ENCODE measurements at regions not wholly inside any gene's neighbourhood (a gene's known extent, or its start where the extent isn't known, plus 50 kb on each side); places are given as distances from the start of the nearest gene placed in this dataset.
"Not testable (repeated sequence)": the region's sequence is repeated elsewhere in the genome, so short reads cannot be mapped to it uniquely, and the experiment has no call there.

DNA sequence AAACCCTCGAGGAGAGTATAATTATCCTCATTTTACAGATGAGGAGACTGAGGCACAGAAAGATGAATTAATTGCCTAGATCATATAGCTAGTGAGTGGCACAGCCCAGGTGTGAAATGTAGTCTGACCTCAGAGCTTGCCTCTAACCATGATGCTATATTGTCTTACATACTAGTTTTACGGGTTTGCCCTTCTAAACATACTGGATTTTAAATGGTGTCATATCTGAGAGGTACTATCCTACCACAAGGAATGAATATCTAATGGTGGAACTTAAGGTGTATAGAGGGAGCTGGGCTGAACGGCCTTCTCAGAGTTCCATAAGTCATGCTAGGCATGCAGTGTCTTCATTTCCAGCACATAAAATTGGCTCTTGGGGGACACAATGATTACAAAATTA is 77.9 kb upstream of the EDEM3 start:
- intact Hi-C loops (cut with DNase I): no loop called here
- Histone ChIP-seq H3K27ac (no peak overlapping the region), H3K4me3 (no peak overlapping the region), H3K36me3 (peaks cover 0 to 22% of the 10 kb centered on the region in 2 donors), H3K4me1 (no peaks in the 10 kb centered on the region), H3K9me3 (no peaks in the 10 kb centered on the region), H3K27me3 (no peaks in the 10 kb centered on the region)
- DNase-seq (no peak), ATAC-seq (no peak)
- TF ChIP-seq, protein P1, sequence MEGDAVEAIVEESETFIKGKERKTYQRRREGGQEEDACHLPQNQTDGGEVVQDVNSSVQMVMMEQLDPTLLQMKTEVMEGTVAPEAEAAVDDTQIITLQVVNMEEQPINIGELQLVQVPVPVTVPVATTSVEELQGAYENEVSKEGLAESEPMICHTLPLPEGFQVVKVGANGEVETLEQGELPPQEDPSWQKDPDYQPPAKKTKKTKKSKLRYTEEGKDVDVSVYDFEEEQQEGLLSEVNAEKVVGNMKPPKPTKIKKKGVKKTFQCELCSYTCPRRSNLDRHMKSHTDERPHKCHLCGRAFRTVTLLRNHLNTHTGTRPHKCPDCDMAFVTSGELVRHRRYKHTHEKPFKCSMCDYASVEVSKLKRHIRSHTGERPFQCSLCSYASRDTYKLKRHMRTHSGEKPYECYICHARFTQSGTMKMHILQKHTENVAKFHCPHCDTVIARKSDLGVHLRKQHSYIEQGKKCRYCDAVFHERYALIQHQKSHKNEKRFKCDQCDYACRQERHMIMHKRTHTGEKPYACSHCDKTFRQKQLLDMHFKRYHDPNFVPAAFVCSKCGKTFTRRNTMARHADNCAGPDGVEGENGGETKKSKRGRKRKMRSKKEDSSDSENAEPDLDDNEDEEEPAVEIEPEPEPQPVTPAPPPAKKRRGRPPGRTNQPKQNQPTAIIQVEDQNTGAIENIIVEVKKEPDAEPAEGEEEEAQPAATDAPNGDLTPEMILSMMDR (IDR thresholded peaks at IDR 0.05): no peak

DNA sequence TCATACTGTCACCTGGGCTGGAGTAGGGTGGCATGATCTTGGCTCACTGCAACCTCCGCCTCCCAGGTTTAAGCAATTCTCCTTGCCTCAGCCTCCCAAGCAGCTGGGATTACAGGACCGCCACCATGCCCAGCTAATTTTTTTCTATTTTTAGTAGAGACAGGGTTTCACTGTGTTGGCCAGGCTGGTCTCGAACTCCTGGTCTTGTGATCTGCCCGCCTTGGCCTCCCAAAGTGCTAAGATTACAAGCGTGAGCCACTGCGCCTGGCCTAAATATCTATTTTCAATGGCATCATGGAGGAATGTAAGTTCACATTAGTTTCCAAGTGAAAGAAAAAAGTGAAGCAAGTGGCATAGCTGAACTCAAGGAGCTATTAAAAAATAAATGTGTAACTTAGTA is 74.8 kb upstream of the EDEM3 start:
- ATAC-seq; H3K9me3 ChIP-seq; intact Hi-C loops (cut with DNase I); H3K4me3 ChIP-seq; DNase-seq; H3K27me3 ChIP-seq; H3K27ac ChIP-seq: not testable (repeated sequence)
- Histone ChIP-seq H3K36me3 (peaks cover 0 to 22% of the 10 kb centered on the region in 2 donors), H3K4me1 (peaks cover 5 to 21% of the 10 kb centered on the region in 2 donors)

DNA sequence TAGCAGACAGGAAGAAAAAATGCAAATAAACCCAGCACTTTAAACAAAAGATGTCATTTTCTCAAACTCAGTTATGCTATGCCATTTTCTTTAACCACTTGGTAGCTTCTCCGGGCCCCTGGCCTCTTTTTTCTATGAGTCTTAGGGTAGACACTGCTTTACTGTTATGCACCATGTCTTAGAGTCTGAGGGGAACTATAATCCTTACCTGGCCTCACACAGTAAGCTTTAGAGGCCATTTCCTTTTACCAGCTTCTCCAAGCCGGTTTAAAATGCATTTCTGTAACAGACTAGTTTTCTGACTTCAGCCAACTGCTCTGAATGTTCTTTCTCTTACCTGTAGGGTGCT is 73.7 kb upstream of the EDEM3 start:
- no peaks in the 10 kb centered on the region for H3K27me3 ChIP-seq
- H3K4me3 ChIP-seq: no peak overlapping the region
- peaks cover 5 to 32% of the 10 kb centered on the region in 2 donors for H3K4me1 ChIP-seq
- no peak for ATAC-seq
- H3K9me3 ChIP-seq: no peaks in the 10 kb centered on the region
- TF ChIP-seq, protein P1 (IDR thresholded peaks at IDR 0.05): no peak
- intact Hi-C loops (cut with DNase I): no loop called here
- no peak for DNase-seq
- peaks cover 0 to 23% of the 10 kb centered on the region in 2 donors for H3K36me3 ChIP-seq
- no peak overlapping the region for H3K27ac ChIP-seq

DNA sequence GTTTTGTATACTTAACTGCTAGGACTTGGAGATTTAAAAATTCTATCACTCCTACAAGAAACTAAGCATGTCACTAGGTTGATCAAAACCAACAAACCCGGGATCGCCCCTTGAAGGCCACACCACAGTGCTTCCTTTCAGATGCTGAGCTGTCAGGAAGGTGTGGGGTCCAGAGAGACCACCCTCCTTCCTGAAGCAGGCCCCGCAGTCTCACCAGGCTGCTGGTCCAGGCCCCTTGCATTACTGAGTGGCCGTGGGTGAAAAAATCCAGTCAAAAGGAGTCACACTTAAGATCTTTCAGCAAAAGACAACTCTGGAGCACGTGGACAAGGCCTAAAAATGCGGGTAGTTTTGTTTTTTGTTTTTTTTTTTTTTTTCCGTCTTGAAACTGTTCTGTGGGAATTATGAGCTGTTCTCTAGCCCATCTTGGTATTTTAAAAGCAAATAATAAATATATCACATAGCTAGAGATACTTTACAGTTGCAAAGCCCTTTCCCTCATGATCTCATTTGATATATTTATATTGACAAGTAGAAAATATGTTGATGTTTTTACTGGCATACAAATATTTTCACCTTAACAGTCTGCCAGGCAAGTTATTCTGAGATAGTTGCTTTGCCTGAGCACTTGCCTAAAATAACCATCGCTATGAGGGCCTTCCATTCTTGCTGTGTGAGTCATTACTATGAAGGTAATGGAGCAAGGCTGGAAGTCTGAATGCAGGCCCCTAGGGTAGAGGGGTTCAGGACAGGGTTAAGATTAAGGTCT is 73.1 kb upstream of the EDEM3 start:
- DNase-seq (no peak), ATAC-seq (peak; percentile 80)
- TF ChIP-seq, protein P1 (IDR thresholded peaks at IDR 0.05): no peak
- Histone ChIP-seq H3K4me3 (no peak overlapping the region), H3K36me3 (peaks cover 0 to 29% of the 10 kb centered on the region in 2 donors), H3K9me3 (no peaks in the 10 kb centered on the region), H3K27ac (no peak overlapping the region), H3K27me3 (no peaks in the 10 kb centered on the region), H3K4me1 (peaks cover 5 to 37% of the 10 kb centered on the region in 2 donors)
- intact Hi-C loops (cut with DNase I): no loop called here

DNA sequence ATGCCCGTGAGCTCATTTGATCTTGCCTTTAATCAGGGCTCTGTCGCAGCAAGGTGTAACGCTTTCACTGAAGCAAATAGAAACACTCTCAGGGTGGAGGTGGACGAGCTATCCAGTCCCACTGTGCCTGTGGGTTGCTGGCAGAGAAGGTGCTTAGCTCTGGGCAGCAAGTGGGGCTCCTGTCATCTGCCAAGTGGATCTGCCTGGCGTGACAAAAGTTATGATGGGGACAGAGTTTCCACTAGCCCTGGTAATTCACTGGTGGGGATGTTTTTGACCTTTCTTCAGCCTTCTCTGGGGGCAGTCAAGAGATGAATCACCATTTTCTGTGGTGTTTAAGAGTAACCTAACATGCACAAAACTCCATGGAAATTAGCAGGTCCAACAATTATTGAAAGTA is 71.3 kb upstream of the EDEM3 start:
- DNase-seq: no peak
- Histone ChIP-seq H3K4me1 (peaks cover 5 to 38% of the 10 kb centered on the region in 2 donors), H3K27ac (peak overlapping the region in 1 of 2 donors; percentile 77), H3K9me3 (no peaks in the 10 kb centered on the region), H3K36me3 (peaks cover 0 to 40% of the 10 kb centered on the region in 2 donors), H3K27me3 (no peaks in the 10 kb centered on the region), H3K4me3 (no peak overlapping the region)
- intact Hi-C loops (cut with DNase I): no loop called here
- TF ChIP-seq, protein P1 (IDR thresholded peaks at IDR 0.05): no peak
- ATAC-seq: no peak

DNA sequence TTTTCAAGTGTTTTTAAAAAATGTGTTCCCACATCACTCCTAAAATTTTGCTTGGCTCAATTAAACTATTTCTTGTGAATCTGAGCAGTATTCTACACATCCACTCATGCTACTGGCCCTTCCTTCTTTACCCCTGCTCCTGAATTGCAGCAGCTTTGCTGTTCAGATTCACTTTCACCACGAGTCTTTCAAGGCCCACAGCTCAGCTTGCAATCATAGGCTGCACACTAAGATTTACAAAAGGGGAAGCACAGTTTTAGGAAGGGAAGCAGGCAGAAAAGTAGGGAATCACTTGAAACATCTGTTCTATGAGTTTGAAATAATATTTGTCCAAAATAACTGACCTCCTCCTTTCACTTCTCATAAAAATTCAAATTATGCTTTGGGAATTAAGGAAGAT is 70.9 kb upstream of the EDEM3 start:
- no peak overlapping the region for H3K4me3 ChIP-seq
- TF ChIP-seq, protein P1 (IDR thresholded peaks at IDR 0.05): no peak
- no peaks in the 10 kb centered on the region for H3K27me3 ChIP-seq
- H3K27ac ChIP-seq: peak overlapping the region in 1 of 2 donors; percentile 77
- H3K4me1 ChIP-seq: peaks cover 5 to 38% of the 10 kb centered on the region in 2 donors
- H3K36me3 ChIP-seq: peaks cover 0 to 40% of the 10 kb centered on the region in 2 donors
- intact Hi-C loops (cut with DNase I): no loop called here
- H3K9me3 ChIP-seq: no peaks in the 10 kb centered on the region
- DNase-seq (no peak), ATAC-seq (peak; percentile 53)

Measured in left lung (tissue), 4 donors.